Epithelial cell of proximal tubule (primary cell): ENCODE measurements at regions not wholly inside any gene's neighbourhood (a gene's known extent, or its start where the extent isn't known, plus 50 kb on each side); places are given as distances from the start of the nearest gene placed in this dataset.

Experiments used
- DNase-seq: peaks from one replicate; pipeline ENCODE4 v3.0.0-alpha.2; 2011; ENCODE audit warnings: low read depth
- H3K4me3 ChIP-seq: 2 replicates; pipeline ENCODE4 v1.5.1; 2011; ENCODE audit warnings: low read depth, mild to moderate bottlenecking, low read length
- CTCF ChIP-seq: conservative IDR thresholded peaks from 2 replicates; pipeline ENCODE4 v1.5.1; 2012; ENCODE audit warnings: low read depth, mild to moderate bottlenecking, low read length

GRCh38 chr2:175436076-175436475 is 254.6 kb upstream of the ATP5MC3 start:
- no peak for TF ChIP-seq CTCF
- H3K4me3 ChIP-seq, result no peak overlapping the region
- no peak for DNase-seq

- H3K4me3 ChIP-seq, result no peak overlapping the region
- DNase-seq, result no peak
- no peak for TF ChIP-seq CTCF
Observed at GRCh38 chr2:175435012-175435411, 253.5 kb upstream of the ATP5MC3 start.

GRCh38 chr2:175432793-175433192 is 251.3 kb upstream of the ATP5MC3 start:
- no peak for DNase-seq
- TF ChIP-seq CTCF, result no peak
- H3K4me3 ChIP-seq, result no peak overlapping the region

- DNase-seq, result no peak
- no peak for TF ChIP-seq CTCF
- H3K4me3 ChIP-seq, result no peak overlapping the region
Observed at GRCh38 chr2:175432021-175432420, 250.5 kb upstream of the ATP5MC3 start.

GRCh38 chr2:175431101-175431946 is 249.8 kb upstream of the ATP5MC3 start:
- H3K4me3 ChIP-seq, result no peak overlapping the region
- TF ChIP-seq CTCF, result no peak
- no peak for DNase-seq

- no peak for DNase-seq
- no peak for TF ChIP-seq CTCF
- H3K4me3 ChIP-seq, result no peak overlapping the region
Observed at GRCh38 chr2:175430236-175430635, 248.7 kb upstream of the ATP5MC3 start.
